ENCODE measurements at regions not wholly inside any gene's neighbourhood (a gene's known extent, or its start where the extent isn't known, plus 50 kb on each side); places are given as distances from the start of the nearest gene placed in this dataset.

DNA sequence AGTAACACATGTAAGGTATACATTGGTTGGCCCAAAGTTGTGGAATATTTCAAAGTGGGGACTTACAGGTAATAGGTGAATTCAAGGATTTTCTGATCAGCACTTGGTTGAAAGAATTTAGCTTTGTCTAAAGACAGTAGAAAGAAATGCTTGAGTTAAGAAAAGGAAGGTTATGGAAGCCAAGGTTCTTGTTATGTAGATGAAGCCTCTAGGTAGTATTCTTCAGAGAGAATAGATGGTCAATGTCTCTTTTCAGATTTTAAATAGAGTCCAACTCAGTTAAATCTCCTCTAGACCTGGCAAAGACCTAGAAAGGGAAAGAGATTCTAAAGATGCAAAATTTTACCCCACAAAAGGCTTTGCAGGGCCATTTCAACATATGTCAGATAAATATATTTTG lies 157.4 kb downstream of the ANKRD30B start:
- no peak for DNase-seq

DNA sequence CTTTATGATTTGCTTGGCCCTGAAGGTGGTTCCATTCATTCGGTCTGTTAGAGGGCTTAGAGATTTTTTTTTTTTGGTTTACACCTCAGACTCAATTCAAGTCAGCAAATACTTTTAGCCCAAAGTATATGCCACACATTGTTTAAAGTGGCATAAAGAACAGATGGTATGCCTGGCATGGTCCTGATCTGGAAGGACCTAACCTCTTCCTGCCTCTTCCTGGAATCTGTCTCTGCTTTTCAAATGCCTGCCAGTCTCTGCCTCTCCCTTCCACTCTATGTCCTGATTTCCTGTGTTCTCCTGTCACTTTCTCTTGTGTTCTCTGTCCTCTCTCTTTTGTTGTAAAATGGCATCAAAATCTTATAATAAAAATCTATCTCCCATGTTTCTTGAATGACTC lies 158.0 kb downstream of the ANKRD30B start:
- no peak for DNase-seq

DNA sequence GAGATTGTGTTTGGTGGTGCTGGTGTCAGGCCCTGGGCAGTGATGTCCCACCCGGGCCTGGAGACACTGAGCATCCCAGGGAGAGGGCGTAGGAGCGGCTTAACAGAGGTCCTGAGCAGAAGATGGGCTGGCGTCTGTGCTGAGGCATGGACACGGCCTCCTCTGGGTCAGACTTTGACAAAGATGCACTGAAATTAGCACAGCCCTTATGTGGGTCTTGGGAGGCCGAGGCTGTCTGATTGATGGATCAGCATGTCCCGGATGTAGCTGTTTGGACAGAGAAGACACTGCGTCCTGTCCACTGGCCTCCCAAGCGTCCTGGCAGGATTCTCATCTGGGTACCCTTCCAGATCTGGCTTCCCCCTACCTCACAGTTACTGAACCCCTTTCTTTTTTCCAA lies 159.4 kb downstream of the ANKRD30B start:
- no peak for DNase-seq

DNA sequence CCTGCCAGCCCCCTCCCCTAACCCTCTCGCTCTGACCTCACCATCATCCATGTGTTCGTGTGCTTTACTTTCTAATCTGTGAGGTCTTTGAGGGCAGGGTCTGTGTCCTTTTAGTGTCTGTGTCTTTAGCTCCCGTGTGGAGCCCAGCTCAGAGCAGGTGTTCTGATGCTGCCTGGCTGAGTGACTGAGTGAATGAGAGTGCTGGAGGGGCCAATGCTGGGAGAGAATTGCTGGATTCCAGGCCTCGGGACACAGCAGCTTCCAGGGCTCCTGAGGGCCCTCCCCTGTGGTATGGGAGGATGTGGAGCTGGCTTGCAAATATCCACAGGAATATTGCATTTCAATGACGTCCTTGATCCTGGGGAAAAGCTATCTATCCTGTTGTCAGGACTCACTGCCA lies 160.6 kb downstream of the ANKRD30B start:
- no peak for DNase-seq

DNA sequence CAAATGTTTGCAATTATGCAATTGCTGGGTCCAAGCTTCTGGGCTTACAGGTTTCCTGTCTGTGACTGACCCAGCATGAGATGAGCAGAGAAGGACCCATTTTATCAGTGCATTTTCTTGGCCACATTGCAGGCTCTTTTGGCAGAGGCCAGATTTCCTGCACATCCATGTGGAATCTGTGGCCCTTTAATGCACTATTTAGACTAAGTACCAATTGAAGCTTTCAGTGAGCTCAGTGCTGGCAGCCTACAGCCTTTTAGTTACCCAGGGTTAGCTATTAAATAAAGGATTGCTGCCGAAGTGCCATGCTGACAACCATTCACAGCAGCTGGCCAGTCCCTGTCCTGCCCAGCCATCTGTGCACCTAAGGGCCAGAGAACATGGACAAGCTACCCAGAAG lies 165.0 kb downstream of the ANKRD30B start:
- no peak for DNase-seq

DNA sequence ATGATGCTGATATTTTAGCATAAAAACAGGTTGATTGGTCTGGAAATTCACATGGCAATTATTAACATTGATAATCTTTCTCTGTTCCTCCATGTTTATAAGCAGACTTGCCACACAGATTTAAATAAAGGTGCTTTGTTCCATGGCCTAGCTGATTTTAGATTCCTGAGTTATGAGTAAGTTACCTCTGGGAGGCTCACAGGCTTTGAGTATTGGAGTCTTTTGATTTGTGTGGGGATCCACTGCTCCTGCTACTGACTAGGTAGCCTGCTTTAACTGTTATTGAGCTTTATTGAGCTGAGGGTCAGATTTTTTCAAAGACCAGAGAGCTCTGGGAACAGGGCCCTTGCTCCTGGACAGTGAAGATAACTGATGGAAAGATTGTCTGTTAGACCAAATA lies 166.1 kb downstream of the ANKRD30B start:
- no peak for DNase-seq

DNA sequence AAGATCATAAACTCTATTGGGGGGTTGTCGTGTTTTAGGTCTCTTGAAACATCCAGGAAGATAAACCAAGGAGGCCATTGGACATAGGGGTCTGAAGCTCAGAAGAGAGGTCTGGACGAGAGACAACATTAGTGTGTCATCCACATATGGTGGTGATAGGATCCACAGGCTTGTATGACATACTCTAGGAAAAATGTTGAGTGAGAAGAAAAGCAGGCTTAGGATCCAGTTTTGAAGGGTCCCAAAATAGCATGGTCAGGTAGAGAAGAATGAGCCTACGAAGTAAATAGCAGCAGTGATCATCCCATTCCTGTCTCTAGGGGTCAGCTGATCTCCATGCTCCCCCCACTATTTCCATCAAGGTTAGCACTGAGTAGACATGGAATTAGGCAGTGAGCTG lies 166.8 kb downstream of the ANKRD30B start:
- DNase-seq = no peak

DNA sequence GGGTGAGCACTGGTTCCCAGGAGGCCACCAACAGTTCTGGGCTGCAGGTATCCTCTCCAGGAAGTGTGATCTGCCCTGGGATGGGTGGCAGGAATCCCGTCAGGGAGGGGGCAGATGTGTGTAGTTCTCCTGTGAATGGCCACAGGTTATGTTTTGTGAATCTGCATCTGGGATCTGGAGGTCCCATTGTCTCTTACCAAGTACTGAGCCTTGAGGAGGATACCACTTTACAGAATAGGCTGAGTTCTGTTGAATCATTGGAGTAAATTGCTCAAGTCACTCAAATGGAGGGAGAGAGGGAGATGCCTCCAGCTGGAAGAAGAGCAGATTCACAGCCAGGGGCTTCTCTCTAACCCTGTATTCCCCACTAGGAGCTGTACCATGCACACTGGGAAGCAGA lies 168.2 kb downstream of the ANKRD30B start:
- no peak for DNase-seq

DNA sequence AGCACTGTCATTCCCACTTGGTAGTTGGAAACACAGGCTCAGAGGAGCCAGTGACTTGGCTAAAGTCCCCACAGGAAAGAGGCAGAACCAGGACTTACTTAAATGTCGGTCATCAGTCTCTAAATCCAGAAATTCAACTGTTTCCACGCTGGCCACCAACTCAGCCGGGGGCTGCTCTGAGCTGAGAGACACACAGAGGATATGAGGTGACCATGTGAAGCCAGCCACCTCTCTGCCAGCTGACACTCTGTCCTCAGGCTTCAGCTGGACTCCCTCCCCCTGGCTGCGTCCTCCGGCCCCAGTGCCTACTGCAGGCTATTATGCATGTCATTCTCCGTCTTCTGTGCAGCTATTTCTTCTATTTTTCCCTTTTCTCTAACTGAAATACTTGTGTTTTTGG lies 168.9 kb downstream of the ANKRD30B start:
- no peak for DNase-seq

DNA sequence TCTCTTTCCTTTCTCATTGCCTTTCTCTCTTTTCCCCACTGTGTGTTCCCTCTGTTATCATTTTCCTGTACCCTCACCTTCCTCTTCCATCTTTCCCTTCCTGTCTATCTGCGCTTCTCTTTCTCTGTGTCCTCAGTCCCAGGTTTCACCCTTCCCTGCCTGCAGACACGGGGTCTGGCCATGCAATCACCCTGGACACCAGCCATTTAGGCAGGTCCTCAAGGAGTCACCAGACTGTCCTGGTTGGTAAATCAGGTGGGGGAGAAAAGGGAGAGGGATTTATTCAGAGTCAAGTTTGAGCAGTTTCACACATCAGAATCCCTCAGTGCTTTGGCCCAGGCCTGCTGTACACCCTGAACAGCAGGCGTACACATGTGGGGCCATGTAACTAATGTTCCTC lies 169.3 kb downstream of the ANKRD30B start:
- no peak for DNase-seq

DNA sequence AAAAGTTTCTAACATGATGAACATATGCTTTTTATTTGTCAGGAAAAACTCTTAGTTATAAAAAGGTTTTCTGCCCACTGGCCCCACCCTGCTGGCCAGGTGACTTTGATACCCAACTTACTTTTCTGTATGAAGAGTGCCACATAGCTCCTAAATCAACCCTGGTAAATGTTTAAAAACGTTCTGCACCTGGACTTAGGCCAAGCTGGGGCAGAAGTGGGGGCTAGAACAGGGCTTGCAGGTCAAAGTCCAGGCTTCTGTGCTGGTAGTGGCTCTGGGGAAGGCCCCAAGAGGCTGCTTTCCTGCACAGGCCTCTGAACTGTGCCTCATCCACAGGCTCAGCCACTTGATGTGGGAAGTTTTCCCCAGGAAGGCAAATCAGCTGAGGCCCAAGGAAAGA lies 171.7 kb downstream of the ANKRD30B start:
- DNase-seq = no peak

DNA sequence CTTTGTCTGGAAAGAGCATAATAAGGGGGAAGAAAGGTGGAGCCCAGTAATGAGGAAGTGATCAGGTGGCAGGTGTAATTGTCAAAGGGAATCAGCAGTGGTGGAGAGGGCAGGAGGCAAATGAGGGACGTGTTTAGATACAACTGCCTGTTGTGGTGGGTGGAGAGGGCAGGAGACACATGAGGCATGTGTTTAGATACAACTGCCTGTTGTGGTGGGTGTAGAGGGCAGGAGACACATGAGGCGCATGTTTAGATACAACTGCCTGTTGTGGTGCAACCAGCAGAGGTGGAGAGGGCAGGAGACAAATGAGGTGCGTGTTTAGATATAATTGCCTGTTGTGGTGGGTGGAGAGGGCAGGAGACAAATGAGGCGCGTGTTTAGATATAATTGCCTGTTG lies 173.1 kb downstream of the ANKRD30B start:
- no peak for DNase-seq

DNA sequence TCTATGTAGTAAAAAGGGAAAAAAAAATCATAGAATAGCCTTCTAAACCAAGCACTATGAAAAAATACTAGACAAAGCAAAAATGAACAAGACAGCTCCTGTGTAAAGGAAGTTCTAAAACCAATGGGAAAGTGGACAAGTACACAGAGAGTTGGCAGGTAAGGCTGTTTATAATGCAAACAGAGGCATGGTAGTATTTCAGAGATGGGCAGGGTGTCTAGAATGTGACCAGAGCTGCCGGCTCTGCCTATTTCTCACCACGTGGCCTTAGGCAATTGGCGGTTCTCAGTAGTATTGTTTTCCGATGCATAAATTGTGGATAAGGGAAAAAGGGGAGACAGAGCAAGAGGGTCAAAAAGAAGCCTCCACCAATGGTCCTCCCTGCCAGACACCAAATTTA lies 173.6 kb downstream of the ANKRD30B start:
- DNase-seq = no peak

DNA sequence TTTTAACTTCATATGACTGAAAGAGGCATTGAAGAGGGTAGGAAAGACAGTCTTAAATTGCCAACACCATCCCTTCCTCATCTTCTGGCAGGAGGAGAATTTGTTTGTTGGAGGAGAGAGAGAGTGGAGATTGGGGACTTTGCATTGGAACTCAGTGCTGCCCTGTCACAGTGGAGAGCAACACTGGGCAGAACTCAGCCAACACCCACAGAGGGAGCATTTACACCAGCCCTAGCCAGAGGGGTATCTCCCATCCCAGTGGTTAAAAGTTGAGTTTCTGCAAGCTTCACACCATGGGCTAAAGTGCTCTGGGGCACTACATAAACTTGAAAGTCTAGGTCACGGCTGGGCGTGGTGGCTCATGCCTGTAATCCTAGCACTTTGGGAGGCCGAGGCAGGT lies 174.1 kb downstream of the ANKRD30B start:
- no peak for DNase-seq

DNA sequence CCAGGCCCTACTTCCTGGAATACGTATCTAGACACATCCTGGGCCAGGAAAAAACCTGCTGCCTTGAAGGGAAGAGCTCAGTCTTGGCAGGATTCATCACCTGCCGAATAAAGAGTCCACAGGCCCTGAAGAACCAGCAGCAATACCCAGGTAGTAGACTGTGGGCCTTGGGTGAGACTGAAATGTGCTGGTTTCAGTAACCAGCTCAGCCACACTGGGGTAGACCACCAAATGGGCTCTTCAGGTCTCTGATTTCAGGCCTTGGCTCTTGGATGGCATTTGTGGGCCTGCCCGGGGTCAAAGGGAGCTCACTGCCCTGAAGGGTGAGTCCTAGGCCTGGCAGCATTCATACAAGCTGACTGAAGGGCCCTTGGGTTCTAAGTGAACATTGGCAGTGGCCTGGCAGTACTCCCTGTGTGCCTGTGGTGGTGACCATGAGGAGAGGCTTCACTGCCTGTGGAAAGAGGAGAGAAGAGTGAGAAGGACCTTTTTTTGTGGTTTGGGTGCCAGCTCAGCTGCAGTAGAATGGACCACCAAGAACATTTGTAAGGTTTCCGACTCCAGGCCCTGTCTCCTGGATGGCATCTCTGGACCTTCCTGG lies 175.1 kb downstream of the ANKRD30B start:
- no peak for DNase-seq

DNA sequence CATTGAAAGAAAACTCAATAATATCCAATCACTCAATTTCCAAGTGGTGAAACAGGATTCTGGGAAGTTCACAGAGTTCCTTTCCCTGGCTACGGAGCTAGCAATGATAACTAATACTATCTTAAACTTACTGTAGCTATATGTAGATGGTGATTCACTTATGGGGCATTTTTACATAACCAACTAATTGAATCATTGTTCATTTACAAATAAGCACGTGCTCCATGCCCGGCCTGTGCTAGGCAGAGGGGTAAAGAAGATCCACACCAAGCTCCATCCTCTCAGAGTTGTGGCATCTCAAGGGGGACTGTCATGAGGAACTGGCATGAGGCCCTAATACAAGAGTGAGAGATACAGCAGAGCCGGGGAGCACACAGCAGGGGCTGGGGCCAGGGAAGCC lies 176.3 kb downstream of the ANKRD30B start:
- no peak for DNase-seq

DNA sequence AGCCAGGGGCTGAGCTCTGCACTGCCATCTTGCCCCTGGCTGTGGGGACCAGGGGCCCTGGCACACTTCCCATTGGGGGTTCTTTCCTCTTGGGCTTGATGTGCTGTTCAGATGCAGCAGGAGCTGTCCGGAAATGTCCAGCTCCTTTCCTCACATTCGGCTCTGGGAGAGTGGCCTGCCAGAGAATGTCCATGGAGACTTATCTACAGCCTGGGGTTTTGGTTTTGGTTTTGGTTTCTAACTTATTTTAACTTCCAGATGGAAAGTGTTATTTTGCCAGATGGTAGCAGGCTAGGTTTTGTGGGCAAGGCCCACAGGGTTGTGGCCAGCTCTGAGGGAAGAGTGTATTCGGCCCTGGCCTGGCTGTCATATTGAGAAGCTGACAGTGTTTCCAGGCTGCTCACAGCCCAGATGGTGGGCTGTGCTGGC lies 177.3 kb downstream of the ANKRD30B start:
- no peak for DNase-seq

DNA sequence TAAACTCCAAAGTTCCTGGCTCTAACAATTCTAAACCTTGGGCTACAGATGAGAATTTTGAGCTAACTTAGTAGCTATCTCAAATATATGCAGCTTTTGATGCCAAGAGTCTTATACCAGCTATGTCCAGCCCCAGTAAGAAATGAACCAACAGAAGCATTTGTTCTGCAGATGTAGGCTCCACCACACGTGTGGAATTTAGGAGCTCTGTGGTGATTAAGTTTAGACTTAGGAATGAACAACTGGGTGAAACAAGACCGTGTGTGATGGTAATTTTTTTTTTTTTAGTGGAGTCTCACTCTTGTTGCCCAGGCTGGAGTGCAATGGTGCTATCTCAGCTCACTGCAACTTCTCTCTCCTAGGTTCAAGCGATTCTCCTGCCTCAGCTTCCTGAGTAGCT lies 179.7 kb downstream of the ANKRD30B start:
- DNase-seq = no peak

DNA sequence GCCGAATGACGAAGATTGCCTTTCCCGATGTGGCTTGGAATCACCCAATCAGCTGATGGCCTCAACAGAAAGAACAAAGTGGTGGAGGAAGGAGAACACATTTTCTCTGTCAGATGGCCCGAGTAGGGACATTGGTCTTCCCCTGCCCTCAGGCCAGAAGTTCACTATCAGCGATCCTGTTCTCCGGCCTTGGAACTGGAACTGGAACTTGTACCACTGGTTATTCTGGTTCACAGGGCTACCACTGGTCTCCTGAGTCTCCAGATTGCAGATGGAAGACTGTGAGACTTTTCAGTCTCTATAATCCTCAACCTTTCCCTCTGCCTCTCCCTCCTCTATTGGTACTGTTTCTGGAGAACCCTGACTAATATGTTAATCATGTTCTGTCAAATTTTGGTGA lies 180.4 kb downstream of the ANKRD30B start:
- DNase-seq = no peak

DNA sequence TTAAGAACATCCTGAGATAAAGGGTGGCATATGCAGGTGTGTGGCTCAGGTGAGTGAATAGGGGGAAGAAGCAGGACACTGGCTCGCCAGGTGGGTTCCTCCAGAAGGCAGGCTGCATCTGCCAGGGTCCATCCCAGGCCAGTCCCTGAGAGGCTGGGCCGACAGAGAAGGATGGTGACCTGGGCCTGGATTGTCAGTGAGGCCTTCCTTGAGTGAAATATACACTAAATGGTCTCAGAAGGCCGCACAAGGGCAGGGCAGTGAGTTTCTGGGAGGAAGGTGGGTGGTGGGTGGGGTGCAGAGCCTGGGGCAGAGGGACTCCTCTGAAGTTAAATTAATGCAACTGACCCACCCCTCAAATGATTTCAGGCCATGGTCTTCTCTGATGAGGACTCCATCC lies 182.1 kb downstream of the ANKRD30B start:
- DNase-seq = no peak

DNA sequence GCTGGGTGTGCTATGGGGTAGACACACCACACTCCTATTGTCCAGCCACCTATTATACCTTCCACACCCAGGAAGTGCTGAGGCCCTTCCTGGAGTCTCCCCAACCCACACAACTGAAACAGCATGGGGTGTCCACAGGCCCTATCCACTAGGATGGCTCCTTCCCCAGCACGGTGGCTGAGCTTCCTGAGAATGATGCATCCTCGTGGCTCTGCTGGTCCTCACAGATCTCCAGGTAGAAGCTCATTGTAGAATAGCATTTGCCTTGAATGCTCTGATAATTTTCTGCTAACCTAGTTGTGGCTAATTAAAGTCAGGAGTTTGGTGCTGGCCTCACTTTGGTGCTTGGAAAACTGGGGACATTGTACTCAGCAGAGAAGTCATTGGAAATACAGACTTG lies 182.6 kb downstream of the ANKRD30B start:
- no peak for DNase-seq

DNA sequence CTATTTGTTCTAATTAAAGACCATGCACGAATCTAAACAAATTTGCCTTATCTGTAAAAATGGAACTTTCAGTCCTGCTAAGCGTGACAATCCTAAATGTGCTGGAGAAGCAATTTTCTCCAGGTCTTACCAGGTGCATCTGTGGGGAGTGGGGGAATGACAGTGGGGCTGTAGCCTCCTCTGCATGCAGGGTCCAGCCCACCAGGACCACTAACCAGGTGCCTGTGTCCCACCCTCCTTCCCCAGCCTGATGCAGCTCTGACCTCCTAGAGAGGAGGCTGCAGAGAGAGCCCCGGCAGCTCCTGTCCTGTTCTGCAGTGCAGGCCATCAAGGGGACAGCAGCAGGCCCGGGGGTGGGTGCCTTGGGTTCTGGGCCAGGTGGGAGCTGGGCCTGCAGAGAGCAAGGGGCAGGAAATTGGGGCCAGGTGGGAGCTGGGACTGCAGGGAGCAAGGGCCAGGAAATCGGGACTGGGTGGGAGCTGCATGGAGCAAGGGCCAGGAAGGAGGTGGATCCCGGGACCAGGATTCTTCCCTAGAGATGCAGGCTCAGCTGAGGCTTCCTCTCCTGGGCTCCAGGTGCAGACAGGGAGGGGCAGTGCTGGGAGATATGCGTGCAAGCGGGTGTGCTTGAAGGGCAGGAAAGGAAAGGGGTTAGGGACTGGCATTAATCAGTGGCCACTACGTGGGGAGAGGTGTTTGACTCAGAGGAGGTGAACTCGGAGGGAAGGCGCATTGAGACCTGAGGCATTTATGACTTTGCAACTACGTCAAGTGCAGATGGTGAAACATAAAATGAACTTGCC lies 185.3 kb downstream of the ANKRD30B start:
- no peak for DNase-seq

DNA sequence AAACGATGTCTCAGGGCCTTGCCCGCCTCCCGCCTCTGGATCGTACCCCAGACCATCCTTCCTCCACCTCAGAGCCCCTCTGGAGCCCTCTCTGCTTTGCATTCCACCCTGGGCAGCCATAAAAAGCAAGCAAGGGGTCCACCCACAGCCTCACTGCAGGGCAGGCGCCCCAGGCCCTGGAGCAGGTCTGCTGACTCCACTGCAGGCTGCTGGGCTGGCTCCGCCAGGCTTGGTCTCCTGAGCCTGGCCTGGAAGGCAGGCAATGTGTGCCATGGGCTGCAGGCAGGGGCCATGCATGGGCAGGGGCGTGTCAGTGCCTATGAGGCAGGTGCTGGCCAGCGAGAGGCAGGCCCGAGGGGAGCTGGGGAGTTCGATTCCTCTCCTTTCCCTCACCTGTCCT lies 186.0 kb downstream of the ANKRD30B start:
- DNase-seq = no peak

DNA sequence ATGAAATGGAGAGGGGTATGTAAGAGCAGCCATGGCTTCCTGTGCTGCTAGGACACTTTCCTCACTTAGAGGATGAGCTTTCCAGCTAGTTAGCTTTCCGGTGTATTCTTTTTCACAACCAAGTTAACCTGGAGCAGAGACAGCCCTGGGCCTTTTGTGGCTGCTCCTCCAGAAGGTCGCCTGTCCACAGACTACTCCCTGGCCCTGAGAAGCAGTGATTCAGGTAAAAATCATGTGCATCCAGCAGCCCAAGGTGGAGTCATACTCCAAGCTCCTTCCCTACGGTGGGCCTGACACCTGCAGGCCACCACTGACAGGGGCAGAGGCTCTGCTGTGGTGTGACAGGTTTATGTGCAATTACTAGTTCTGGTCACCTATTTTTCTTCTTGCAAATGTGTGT lies 187.2 kb downstream of the ANKRD30B start:
- DNase-seq = no peak

DNA sequence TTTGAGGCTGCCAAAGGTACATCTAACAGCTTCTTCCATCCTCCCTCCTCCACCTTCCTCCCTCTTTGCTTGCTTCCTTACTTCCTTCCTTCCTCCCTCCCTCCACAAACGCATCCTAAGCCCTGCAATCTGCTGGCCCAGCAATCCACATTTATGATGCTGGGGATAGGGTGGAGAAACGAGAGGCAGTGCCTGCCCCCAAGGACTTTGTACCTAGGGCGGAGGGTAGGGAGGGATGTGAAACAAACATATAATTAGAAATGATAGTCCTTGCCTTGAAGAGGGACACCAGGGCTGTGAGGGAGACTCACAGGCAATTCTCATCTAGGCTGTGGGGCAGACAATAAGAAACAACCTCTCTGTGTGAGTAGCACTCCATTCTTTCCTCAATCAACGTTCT lies 188.3 kb downstream of the ANKRD30B start:
- no peak for DNase-seq
